Astrocyte (in vitro differentiated cells and primary cell): ENCODE measurements at regions not wholly inside any gene's neighbourhood (a gene's known extent, or its start where the extent isn't known, plus 50 kb on each side); places are given as distances from the start of the nearest gene placed in this dataset.

ENCODE experiments used
- EZH2 ChIP-seq: IDR thresholded peaks from 2 replicates; pipeline ENCODE4 v1.6.1; 2012; ENCODE audit warnings: mild to moderate bottlenecking, low read length, inconsistent platforms; ENCODE audit not compliant: insufficient read depth
- TF ChIP-seq, protein P1 (sequence below): IDR thresholded peaks from 2 replicates; pipeline ENCODE4 v1.5.1; 2011; ENCODE audit warnings: low read depth, mild to moderate bottlenecking, inconsistent platforms, low read length, moderate library complexity; ENCODE audit not compliant: insufficient read depth

- no peak for TF ChIP-seq EZH2
- TF ChIP-seq, protein P1, sequence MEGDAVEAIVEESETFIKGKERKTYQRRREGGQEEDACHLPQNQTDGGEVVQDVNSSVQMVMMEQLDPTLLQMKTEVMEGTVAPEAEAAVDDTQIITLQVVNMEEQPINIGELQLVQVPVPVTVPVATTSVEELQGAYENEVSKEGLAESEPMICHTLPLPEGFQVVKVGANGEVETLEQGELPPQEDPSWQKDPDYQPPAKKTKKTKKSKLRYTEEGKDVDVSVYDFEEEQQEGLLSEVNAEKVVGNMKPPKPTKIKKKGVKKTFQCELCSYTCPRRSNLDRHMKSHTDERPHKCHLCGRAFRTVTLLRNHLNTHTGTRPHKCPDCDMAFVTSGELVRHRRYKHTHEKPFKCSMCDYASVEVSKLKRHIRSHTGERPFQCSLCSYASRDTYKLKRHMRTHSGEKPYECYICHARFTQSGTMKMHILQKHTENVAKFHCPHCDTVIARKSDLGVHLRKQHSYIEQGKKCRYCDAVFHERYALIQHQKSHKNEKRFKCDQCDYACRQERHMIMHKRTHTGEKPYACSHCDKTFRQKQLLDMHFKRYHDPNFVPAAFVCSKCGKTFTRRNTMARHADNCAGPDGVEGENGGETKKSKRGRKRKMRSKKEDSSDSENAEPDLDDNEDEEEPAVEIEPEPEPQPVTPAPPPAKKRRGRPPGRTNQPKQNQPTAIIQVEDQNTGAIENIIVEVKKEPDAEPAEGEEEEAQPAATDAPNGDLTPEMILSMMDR: no peak
These were observed 447.6 kb upstream of the ZMIZ1 start for GRCh38 chr10:78620985-78621799.
